GM12878 (cell line): ENCODE measurements at regions not wholly inside any gene's neighbourhood (a gene's known extent, or its start where the extent isn't known, plus 50 kb on each side); places are given as distances from the start of the nearest gene placed in this dataset.

Source experiments
- BCL11A ChIP-seq: IDR thresholded peaks from 2 replicates; pipeline ENCODE4 v1.6.1; 2011; ENCODE audit warnings: low read depth, low read length
- BHLHE40 ChIP-seq, 2 experiments: fragments of 450-650 bp in 1 of 2; IDR thresholded peaks; 2 replicates each; pipeline ENCODE4 v1.6.1; 2011 to 2017; ENCODE audit warnings: low read depth in 2 of 2, borderline replicate concordance in 1 of 2, improper control_type of control experiment in 1 of 2, low read length in 1 of 2, mild to moderate bottlenecking in 1 of 2
- BMI1 ChIP-seq: fragments of 450-650 bp; IDR thresholded peaks from 2 replicates; pipeline ENCODE4 v1.6.1; 2016; ENCODE audit warnings: mild to moderate bottlenecking, moderate library complexity, borderline replicate concordance
- EP300 ChIP-seq, 2 experiments: fragments of 150-350 bp in 1 of 2; IDR thresholded peaks; 2 replicates each; pipeline ENCODE4 v1.6.1; 2011 to 2012; ENCODE audit warnings: low read depth in 2 of 2, low read length in 2 of 2, borderline replicate concordance in 1 of 2, improper control_type of control experiment in 1 of 2, inconsistent platforms in 1 of 2; ENCODE audit not compliant: control insufficient read depth in 1 of 2
- EZH2 ChIP-seq: IDR thresholded peaks from 2 replicates; pipeline ENCODE4 v1.6.1; 2012; ENCODE audit warnings: low read depth, mild to moderate bottlenecking, control low read depth, inconsistent platforms, low read length, borderline replicate concordance; ENCODE audit not compliant: control insufficient read depth
- HDAC2 ChIP-seq: fragments of 200-600 bp; sonication (generic); IDR thresholded peaks from 2 replicates; pipeline ENCODE4 v1.6.1; 2017
- KAT2A ChIP-seq: conservative IDR thresholded peaks from 2 replicates; pipeline ENCODE4 v1.6.1; 2011; ENCODE audit warnings: low read depth, low read length; ENCODE audit not compliant: control insufficient read depth
- POLR2AphosphoS5 ChIP-seq: IDR thresholded peaks from 2 replicates; pipeline ENCODE4 v1.6.1; 2011; ENCODE audit warnings: mild to moderate bottlenecking, low read length, inconsistent platforms
- RFX5 ChIP-seq: IDR thresholded peaks from 2 replicates; pipeline ENCODE4 v1.6.1; 2011; ENCODE audit warnings: low read depth, low read length, improper control_type of control experiment
- SP1 ChIP-seq: IDR thresholded peaks from one replicate; pipeline ENCODE4 v1.6.1; 2011; ENCODE audit warnings: low read depth, low read length
- TBL1XR1 ChIP-seq: IDR thresholded peaks from 2 replicates; pipeline ENCODE4 v1.6.1; 2012; ENCODE audit warnings: low read depth, low read length, improper control_type of control experiment
- TF ChIP-seq, protein P1 (sequence below), 3 experiments: IDR thresholded peaks in 2 of 3; conservative IDR thresholded peaks in 1 of 3; 2 replicates each; pipeline ENCODE4 v1.5.1; 2011; ENCODE audit warnings: low read depth in 3 of 3, low read length in 3 of 3, mild to moderate bottlenecking in 3 of 3, control low read depth in 2 of 3, moderate library complexity in 2 of 3, inconsistent platforms in 1 of 3, mixed read lengths in 1 of 3; ENCODE audit not compliant: control insufficient read depth in 2 of 3, insufficient read depth in 1 of 3; ENCODE audit errors: extremely low read depth in 1 of 3

DNA sequence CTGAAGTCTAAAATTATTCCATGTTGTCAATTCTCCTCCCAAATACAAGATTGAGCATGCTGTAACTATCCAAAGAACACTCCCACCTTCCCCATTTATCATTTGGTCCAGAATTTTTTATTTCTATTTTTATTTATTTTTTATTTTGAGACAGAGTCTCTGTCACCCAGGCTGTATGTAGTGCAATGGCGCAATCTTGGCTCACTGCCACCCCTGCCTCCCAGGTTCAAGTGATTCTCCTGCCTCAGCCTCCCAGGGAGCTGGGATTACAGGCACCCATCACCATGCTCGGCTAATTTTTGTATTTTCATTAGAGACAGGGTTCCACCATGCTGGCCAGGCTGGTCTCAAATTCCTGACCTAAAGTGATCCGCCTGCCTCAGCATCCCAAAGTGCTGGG is 306.8 kb downstream of the KLF12 start:
- TF ChIP-seq, protein P1, sequence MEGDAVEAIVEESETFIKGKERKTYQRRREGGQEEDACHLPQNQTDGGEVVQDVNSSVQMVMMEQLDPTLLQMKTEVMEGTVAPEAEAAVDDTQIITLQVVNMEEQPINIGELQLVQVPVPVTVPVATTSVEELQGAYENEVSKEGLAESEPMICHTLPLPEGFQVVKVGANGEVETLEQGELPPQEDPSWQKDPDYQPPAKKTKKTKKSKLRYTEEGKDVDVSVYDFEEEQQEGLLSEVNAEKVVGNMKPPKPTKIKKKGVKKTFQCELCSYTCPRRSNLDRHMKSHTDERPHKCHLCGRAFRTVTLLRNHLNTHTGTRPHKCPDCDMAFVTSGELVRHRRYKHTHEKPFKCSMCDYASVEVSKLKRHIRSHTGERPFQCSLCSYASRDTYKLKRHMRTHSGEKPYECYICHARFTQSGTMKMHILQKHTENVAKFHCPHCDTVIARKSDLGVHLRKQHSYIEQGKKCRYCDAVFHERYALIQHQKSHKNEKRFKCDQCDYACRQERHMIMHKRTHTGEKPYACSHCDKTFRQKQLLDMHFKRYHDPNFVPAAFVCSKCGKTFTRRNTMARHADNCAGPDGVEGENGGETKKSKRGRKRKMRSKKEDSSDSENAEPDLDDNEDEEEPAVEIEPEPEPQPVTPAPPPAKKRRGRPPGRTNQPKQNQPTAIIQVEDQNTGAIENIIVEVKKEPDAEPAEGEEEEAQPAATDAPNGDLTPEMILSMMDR (IDR thresholded peaks at IDR 0.05 in 2 of 3, conservative IDR thresholded peaks at IDR 0.05 in 1 of 3; ENCODE audit: control insufficient read depth in 2 of 3, extremely low read depth in 1 of 3, insufficient read depth in 1 of 3, low read depth in 3 of 3, low read length in 3 of 3): no peak
- no peak for TF ChIP-seq BMI1
- TF ChIP-seq POLR2AphosphoS5: no peak
- TF ChIP-seq EZH2: no peak
- no peak for TF ChIP-seq SP1
- TF ChIP-seq BCL11A: no peak
- no peak for TF ChIP-seq RFX5
- TF ChIP-seq TBL1XR1: no peak
- TF ChIP-seq EP300 (IDR thresholded peaks at IDR 0.05; ENCODE audit: borderline replicate concordance in 1 of 2, control insufficient read depth in 1 of 2, low read depth in 2 of 2, low read length in 2 of 2): no peak
- TF ChIP-seq HDAC2: no peak
- TF ChIP-seq KAT2A: no peak
- TF ChIP-seq BHLHE40 (IDR thresholded peaks at IDR 0.05; ENCODE audit: borderline replicate concordance in 1 of 2, low read depth in 2 of 2, low read length in 1 of 2): no peak
